GM18867 (cell line): ENCODE measurements at regions not wholly inside any gene's neighbourhood (a gene's known extent, or its start where the extent isn't known, plus 50 kb on each side); places are given as distances from the start of the nearest gene placed in this dataset.
"Not testable (repeated sequence)": the region's sequence is repeated elsewhere in the genome, so short reads cannot be mapped to it uniquely, and the experiment has no call there.

Experiments
- ATAC-seq: cut with Tn5 transposase; IDR thresholded peaks from one replicate; pipeline ENCODE4 v1.9.1; 2021; ENCODE audit warnings: mild to moderate bottlenecking, moderate library complexity; ENCODE audit not compliant: unreplicated experiment

DNA sequence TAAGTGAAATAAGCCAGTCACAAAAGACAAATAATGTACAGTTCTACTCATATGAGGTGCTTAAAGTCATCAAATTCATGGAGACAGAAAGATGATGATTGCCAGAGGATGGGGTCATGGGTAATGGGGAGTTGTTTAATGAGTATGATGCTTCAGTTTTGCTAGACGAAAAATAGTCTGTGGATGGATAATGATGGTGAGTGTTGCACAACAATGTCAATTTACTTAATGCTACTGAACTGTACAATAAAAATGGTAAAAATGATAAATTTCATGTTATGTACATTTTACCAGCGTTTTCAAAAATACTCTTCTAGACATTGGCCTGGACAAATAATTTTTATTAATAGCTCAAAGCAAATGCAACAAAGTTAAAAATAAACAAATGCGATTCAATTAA lies 118.5 kb upstream of the KYNU start:
- no peak for ATAC-seq

DNA sequence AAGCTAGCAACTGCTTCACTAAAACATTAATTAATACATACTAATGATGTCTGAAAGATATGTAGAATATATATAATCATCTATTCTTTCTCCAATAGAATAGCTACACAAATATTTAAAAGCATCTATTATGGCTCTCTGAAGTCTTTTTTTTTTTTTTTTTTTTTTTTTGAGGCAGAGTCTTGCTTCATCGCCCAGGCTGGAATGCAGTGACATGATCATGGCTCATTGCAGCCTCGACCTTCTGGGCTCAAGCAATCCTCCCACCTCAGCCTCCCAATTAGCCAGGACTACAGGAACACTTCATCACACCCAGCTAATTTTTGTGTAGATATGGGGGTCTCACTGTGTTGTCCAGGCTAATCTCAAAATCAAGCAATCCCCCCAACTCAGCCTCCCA lies 120.4 kb upstream of the KYNU start:
- no peak for ATAC-seq

- no peak for ATAC-seq
Observed at GRCh38 chr2:142756430-142756829, 121.0 kb upstream of the KYNU start.

DNA sequence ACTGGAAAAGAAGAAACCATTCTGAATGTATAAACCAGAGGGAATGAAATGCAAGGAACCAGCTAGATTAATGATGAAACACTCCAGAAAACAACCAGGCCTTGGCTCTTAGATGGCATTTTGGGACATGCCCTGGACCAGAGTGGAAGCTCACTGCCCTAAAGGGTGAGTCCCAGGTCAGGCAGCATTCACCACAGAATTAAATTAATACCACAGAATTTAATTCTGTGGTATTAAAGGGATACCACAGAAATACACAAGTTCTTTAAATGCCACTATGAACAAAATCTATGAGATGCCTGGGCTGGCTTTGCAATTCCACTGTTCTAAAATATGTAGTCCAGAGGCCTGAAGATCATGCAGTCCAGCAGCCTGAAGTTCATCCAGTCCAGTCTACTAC lies 122.3 kb upstream of the KYNU start:
- no peak for ATAC-seq

DNA sequence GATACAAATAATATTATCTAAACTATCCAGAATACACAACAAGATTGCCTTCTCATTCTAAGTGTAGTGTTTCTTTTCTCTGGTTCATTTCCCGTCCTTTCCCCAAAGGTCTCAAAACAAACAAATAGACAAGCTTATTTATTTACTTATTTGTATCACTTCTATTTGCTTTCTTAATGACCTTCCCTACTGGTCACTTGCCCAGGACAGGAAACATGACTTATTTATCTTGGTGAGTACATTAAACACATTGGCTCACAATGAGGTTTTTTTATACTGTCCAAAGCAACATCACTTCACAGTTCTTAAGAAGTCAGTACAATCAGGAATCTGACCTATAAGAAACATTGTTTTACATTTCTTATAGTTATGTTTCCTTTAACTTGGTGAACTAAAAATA lies 123.3 kb upstream of the KYNU start:
- no peak for ATAC-seq

DNA sequence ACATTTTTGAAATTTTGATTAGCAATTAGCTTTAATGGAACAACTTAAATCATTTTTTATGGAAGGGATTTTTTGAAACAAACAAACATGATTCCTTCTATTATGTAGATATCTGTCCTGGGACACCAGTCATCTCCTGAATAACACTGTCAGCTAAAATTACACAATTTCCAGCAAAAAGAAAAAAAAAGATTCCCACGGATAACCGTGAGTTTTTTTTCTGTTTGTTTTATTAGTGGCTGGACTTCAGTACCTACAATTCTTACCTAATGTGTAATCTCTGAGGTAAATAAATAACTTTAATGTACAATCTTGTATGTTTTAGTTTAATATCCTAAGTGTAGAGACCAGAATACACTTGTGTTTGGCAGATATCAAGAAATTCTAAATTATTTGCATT lies 126.6 kb upstream of the KYNU start:
- no peak for ATAC-seq

- no peak for ATAC-seq
Observed at GRCh38 chr2:142748559-142749099, 128.8 kb upstream of the KYNU start.

- ATAC-seq = no peak
Observed at GRCh38 chr2:142745691-142746090, 131.8 kb upstream of the KYNU start.

- peak; percentile 22 for ATAC-seq
Observed at GRCh38 chr2:142742371-142743214, 134.9 kb upstream of the KYNU start.

DNA sequence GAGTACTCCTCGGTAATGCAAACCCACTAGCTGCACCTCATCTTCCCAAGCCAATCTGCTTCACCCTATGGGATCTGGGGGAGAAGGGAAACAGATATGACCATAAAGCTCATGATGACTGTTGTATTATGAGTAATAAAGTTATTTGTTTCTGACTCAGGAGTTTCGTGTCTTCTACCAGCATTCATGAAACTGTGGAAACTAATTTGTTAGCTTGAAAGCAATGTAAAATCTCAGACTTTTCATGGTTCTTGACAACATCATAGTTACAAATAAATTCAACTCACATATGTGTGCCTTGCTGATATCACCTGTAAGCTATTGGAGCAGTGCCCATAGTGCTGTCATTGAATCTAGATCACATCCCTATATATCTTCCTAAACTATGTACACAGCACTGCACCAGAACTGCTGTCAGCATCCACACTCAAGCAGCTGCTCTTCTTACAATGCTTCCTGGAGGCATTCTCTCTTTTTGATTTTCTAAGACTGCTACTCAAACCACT lies 135.6 kb upstream of the KYNU start:
- peak; percentile 63 for ATAC-seq

GRCh38 chr2:142734770-142735169 lies 142.7 kb upstream of the KYNU start:
- ATAC-seq = no peak

GRCh38 chr2:142734231-142734630 lies 143.2 kb upstream of the KYNU start:
- peak; percentile 58 for ATAC-seq

DNA sequence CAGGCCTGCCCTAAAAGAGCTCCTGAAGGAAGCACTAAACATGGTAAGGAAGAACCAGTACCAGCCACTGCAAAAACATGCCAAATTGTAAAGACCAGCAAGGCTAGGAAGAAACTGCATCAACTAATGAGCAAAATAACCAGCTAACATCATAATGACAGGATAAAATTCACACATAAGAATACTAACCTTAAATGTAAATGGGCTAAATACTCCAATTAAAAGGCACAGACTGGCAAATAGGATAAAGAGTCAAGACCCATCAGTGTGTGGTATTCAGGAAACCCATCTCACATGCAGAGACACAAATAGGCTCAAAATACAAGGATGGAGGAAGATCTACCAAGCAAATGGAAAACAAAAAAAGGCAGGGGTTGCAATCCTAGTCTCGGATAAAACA lies 147.7 kb upstream of the KYNU start:
- ATAC-seq = not testable (repeated sequence)

GRCh38 chr2:142727821-142728478 lies 149.5 kb upstream of the KYNU start:
- not testable (repeated sequence) for ATAC-seq

GRCh38 chr2:142725386-142725785 lies 152.1 kb upstream of the KYNU start:
- peak; percentile 11 for ATAC-seq

DNA sequence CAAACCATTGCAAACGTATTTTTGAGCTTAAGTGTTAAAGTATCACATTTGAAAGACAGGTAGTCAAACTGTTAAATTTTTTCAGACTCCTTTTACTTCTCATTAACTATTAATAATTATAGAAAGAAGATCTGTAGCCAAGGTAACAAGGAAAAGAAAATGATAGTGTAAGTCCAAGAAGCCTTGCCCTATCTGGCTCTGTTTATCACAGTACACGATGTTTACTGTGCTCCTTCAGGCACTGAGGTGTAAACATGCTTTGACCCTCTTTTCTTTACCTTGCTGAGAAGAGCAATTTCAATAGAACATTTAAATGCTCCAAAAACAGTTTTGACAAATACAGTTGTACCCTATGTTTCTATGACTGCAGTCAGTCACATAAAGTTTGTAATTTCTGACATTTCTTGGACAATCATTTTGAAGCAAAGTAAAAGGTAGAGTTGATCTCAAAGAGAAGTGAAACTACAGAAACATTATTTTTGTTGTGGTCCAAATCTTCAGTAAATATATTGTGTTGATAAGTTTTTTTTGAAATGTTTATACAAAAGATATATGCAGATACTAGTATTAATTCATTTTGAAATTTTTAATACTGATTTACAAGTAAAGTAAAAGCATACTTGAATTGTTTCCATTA lies 152.6 kb upstream of the KYNU start:
- peak; percentile 77 for ATAC-seq

DNA sequence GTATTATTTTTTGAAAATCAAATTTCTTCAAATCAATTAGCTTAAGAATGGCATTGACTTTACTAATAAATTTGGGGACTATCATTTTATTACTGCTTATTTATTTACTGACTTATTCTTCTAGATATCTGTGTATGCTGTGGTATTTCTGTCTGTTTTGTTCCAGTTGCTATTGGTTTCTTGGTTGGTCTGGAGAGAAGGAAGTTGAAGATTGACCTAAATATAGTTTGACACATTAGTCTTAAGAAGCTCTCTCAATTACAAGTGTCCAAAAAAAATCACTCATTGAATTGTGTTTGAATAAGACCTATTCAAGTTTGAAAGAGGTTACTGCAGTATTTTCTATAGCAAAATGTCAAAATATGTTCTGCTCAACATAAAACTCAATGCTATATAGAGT lies 153.3 kb upstream of the KYNU start:
- no peak for ATAC-seq

DNA sequence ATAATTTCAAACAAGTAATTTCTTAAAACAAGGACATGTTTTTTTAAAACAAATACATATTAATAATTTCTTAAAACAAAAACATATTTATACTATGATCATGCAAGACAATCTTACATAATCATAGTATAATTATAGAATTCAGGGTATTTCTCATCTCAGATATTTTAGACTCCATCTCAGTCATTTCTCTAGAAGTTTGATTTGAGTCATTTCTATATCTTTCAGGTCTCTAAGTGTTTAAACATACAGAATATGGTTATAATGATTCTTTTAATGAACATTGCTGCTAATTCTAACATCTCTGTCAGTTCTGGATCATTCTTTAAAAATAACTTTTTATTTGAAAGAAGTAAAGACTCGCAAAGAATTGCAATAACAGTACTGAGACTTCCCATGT lies 154.2 kb upstream of the KYNU start:
- ATAC-seq = no peak

DNA sequence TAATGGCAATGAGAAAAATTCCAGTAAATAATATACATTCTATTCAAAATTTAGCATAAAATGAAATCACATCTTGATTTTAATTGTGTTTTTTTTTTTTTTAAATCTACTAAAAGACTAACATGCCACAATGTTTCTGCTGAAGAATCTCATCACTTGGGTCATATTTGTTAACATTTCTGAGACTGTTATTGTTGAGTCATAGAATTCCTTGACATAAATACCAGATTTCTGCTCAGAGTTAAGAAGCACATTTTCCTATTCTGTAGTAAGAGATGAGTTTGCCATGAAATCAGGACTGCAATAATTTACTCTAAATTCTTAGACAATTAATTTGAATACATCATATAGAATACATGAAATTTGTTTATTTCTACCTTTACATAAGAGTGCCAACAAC lies 154.9 kb upstream of the KYNU start:
- no peak for ATAC-seq

DNA sequence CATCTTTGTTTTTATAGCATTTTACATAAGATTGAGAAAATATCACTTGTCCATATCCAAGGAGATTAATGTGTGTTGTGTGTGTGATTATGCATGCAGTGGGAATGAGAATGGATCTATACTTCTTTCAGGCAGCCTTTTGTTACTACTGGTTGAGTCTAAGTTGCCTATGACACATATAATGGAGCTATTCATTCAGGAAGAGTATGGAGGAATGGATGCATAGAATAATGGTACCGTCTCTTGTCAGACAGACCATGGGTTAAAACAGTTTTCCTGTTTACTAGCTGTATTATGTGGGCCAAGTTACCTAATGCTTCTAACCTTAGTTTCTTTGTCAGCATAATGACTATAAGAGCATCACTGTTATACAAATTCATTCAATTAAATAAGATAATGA lies 155.4 kb upstream of the KYNU start:
- no peak for ATAC-seq

DNA sequence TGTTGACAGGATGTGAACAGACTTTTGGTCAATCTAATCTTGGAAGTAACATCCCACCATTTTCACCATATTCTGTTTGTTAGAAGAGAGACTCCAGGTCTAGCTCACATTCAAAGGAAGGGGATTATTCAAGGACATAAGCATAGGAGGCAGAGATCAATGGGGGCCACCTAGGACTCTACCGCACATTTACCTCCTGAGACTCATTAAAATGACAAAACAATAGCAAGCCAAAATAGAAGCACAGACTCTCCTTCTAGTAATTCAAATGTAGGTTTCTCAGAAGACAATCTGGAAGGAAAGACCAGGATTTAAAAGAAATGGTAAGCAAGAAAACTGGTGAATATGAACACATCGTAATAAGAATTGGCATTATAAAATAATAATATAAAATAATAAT lies 156.4 kb upstream of the KYNU start:
- no peak for ATAC-seq
